Neural cell (in vitro differentiated cells): ENCODE measurements at regions not wholly inside any gene's neighbourhood (a gene's known extent, or its start where the extent isn't known, plus 50 kb on each side); places are given as distances from the start of the nearest gene placed in this dataset.

ENCODE experiments used
- H2AFZ ChIP-seq: fragments of 200-600, 300-800 bp; sonication (generic), shearing (Covaris generic); 2 replicates; pipeline ENCODE4 v1.6.0; 2014; ENCODE audit warnings: low read depth, mild to moderate bottlenecking, antibody characterized with exemption, low read length, moderate library complexity
- H3F3A ChIP-seq: fragments of 200-600 bp; shearing (Covaris generic); 2 replicates; pipeline ENCODE4 v1.6.1; 2016; ENCODE audit warnings: mild to moderate bottlenecking, moderate library complexity, mixed read lengths, antibody characterized with exemption, low read length; ENCODE audit not compliant: insufficient read depth, poor library complexity, severe bottlenecking
- H3K27ac ChIP-seq: fragments of 200-600, 300-800 bp; sonication (generic), shearing (Covaris generic); 2 replicates; pipeline ENCODE4 v1.5.1; 2014; ENCODE audit warnings: mild to moderate bottlenecking, low read length, moderate library complexity
- H3K27me3 ChIP-seq: fragments of 300-800, 200-600 bp; sonication (generic), shearing (Covaris generic); 2 replicates; pipeline ENCODE4 v1.6.0; 2014; ENCODE audit warnings: mild to moderate bottlenecking, low read depth, low read length, moderate library complexity; ENCODE audit not compliant: insufficient read depth
- H3K36me3 ChIP-seq: fragments of 300-800, 200-600 bp; sonication (generic), shearing (Covaris generic); 2 replicates; pipeline ENCODE4 v1.5.1; 2014; ENCODE audit warnings: mild to moderate bottlenecking, antibody characterized with exemption, low read length, moderate library complexity; ENCODE audit not compliant: insufficient read depth
- H3K4me2 ChIP-seq: fragments of 300-800, 200-600 bp; sonication (generic), shearing (Covaris generic); 2 replicates; pipeline ENCODE4 v1.6.0; 2014; ENCODE audit warnings: mild to moderate bottlenecking, low read length
- H3K4me3 ChIP-seq: fragments of 300-800, 200-600 bp; sonication (generic), shearing (Covaris generic); 2 replicates; pipeline ENCODE4 v1.5.1; 2014; ENCODE audit warnings: mild to moderate bottlenecking, low read length, moderate library complexity
- H3K79me2 ChIP-seq: fragments of 200-600 bp; shearing (Covaris generic); replicated peaks from 2 replicates; pipeline ENCODE4 v1.6.0; 2014; ENCODE audit warnings: mild to moderate bottlenecking, low read length, moderate library complexity; ENCODE audit not compliant: insufficient read depth
- H3K9ac ChIP-seq: fragments of 300-800, 200-600 bp; sonication (generic), shearing (Covaris generic); 2 replicates; pipeline ENCODE4 v1.6.1; 2016; ENCODE audit warnings: mild to moderate bottlenecking, low read length, mixed read lengths
- H3K9me2 ChIP-seq: fragments of 200-600 bp; shearing (Covaris generic); 2 replicates; pipeline ENCODE4 v1.6.1; 2016; ENCODE audit warnings: mild to moderate bottlenecking, low read length, mixed read lengths; ENCODE audit not compliant: insufficient read depth
- H3K9me3 ChIP-seq: fragments of 200-600, 300-800 bp; sonication (generic), shearing (Covaris generic); 2 replicates; pipeline ENCODE4 v1.6.1; 2016; ENCODE audit warnings: mild to moderate bottlenecking, mixed run types, low read length, moderate library complexity, mixed read lengths
- H4K20me1 ChIP-seq: fragments of 200-600 bp; shearing (Covaris generic); 2 replicates; pipeline ENCODE4 v1.6.1; 2016; ENCODE audit warnings: mild to moderate bottlenecking, mixed run types; ENCODE audit not compliant: insufficient read depth
- EP300 ChIP-seq: fragments of 450-650 bp; conservative IDR thresholded peaks from 2 replicates; pipeline ENCODE4 v1.6.1; 2014; ENCODE audit warnings: antibody characterized with exemption, mild to moderate bottlenecking, moderate library complexity; ENCODE audit not compliant: poor library complexity, severe bottlenecking
- EZH2 ChIP-seq: fragments of 200-600, 300-800 bp; shearing (Covaris generic), sonication (generic); IDR thresholded peaks from 2 replicates; pipeline ENCODE4 v1.6.1; 2014; ENCODE audit warnings: antibody characterized with exemption, low read length, borderline replicate concordance, mild to moderate bottlenecking; ENCODE audit not compliant: insufficient read depth, poor library complexity, severe bottlenecking
- MXI1 ChIP-seq: fragments of 450-650 bp; conservative IDR thresholded peaks from 2 replicates; pipeline ENCODE4 v1.6.1; 2014; ENCODE audit warnings: antibody characterized with exemption, mild to moderate bottlenecking; ENCODE audit not compliant: poor library complexity, severe bottlenecking
- POLR2AphosphoS5 ChIP-seq: IDR thresholded peaks from 2 replicates; pipeline ENCODE4 v1.6.1; 2012
- RAD21 ChIP-seq: fragments of 450-650 bp; conservative IDR thresholded peaks from 2 replicates; pipeline ENCODE4 v1.6.1; 2014; ENCODE audit warnings: antibody characterized with exemption, mild to moderate bottlenecking, moderate library complexity
- SMC3 ChIP-seq: fragments of 450-650 bp; conservative IDR thresholded peaks from 2 replicates; pipeline ENCODE4 v1.6.1; 2014; ENCODE audit warnings: antibody characterized with exemption, mild to moderate bottlenecking, moderate library complexity; ENCODE audit not compliant: poor library complexity
- TAF1 ChIP-seq: IDR thresholded peaks from 2 replicates; pipeline ENCODE4 v1.6.1; 2012; ENCODE audit warnings: low read depth
- TF ChIP-seq, protein P1 (sequence below): fragments of 450-650 bp; IDR thresholded peaks from 2 replicates; pipeline ENCODE4 v1.5.1; 2014; ENCODE audit warnings: antibody characterized with exemption, mild to moderate bottlenecking, moderate library complexity; ENCODE audit not compliant: poor library complexity, severe bottlenecking
- TF ChIP-seq, protein P2 (sequence below): IDR thresholded peaks from 2 replicates; pipeline ENCODE4 v1.6.1; 2012; ENCODE audit warnings: borderline replicate concordance

DNA sequence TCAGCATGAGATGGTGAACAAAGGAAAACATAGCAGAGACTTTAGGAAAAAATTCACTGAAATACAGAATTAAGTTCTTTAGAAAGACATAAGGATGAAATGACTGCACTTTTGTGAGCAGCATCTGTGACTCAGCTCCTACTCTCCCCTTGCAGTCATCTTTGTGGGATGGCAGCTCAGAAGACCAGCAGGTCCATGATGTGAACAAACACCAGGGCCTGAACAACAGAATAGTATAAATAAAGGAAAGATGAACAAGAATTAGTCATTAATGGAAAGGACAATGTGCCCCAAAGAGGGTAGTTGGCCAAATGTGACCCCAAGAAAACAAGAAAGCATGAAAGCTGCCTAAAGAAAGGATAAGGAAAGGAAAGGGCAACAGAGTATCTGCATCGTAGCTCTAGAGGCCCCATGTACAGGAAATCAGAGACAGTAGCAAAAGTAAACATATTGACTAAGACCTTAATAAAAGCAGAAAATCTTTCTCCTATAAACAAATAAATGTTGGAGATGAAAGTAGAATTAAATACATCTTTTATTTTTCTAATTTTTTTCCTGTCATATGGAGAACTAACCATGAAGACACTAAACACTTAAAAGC lies 318.0 kb downstream of the ZEB2 start:
- Histone ChIP-seq H3K9ac (no peak overlapping the region), H3F3A (no peaks in the 10 kb centered on the region), H3K27ac (no peak overlapping the region), H3K4me3 (no peak overlapping the region), H3K27me3 (no peaks in the 10 kb centered on the region), H3K4me2 (no peak overlapping the region), H3K36me3 (peaks cover 4% of the 10 kb centered on the region), H4K20me1 (no peaks in the 10 kb centered on the region), H3K9me3 (no peaks in the 10 kb centered on the region), H3K9me2 (no peaks in the 10 kb centered on the region), H2AFZ (no peak overlapping the region), H3K79me2 (no peaks in the 10 kb centered on the region)
- TF ChIP-seq MXI1 (no peak), TAF1 (no peak)
- TF ChIP-seq, protein P1, sequence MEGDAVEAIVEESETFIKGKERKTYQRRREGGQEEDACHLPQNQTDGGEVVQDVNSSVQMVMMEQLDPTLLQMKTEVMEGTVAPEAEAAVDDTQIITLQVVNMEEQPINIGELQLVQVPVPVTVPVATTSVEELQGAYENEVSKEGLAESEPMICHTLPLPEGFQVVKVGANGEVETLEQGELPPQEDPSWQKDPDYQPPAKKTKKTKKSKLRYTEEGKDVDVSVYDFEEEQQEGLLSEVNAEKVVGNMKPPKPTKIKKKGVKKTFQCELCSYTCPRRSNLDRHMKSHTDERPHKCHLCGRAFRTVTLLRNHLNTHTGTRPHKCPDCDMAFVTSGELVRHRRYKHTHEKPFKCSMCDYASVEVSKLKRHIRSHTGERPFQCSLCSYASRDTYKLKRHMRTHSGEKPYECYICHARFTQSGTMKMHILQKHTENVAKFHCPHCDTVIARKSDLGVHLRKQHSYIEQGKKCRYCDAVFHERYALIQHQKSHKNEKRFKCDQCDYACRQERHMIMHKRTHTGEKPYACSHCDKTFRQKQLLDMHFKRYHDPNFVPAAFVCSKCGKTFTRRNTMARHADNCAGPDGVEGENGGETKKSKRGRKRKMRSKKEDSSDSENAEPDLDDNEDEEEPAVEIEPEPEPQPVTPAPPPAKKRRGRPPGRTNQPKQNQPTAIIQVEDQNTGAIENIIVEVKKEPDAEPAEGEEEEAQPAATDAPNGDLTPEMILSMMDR: no peak

DNA sequence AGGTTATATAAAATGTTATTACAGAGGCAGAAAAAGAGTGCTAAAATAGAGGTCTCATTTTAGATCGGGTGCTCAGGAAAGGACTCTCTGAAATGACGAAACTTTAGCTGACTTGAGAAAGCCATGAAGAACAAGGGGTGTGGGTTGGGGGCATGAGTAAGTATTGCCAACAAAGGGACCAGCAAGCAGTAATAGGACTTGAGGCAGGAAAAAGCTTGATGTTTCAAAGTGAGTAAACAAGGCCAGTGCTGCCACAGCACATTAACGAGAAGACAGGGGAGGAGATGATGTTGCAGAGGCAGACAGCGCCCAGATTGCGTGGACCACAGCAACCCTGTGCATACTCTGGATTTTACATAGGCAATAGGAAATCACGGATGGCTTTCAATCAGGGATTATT lies 318.8 kb downstream of the ZEB2 start:
- H4K20me1 ChIP-seq: no peaks in the 10 kb centered on the region
- no peak overlapping the region for H2AFZ ChIP-seq
- no peak overlapping the region for H3K4me2 ChIP-seq
- H3K9me3 ChIP-seq: no peaks in the 10 kb centered on the region
- TF ChIP-seq, protein P2, sequence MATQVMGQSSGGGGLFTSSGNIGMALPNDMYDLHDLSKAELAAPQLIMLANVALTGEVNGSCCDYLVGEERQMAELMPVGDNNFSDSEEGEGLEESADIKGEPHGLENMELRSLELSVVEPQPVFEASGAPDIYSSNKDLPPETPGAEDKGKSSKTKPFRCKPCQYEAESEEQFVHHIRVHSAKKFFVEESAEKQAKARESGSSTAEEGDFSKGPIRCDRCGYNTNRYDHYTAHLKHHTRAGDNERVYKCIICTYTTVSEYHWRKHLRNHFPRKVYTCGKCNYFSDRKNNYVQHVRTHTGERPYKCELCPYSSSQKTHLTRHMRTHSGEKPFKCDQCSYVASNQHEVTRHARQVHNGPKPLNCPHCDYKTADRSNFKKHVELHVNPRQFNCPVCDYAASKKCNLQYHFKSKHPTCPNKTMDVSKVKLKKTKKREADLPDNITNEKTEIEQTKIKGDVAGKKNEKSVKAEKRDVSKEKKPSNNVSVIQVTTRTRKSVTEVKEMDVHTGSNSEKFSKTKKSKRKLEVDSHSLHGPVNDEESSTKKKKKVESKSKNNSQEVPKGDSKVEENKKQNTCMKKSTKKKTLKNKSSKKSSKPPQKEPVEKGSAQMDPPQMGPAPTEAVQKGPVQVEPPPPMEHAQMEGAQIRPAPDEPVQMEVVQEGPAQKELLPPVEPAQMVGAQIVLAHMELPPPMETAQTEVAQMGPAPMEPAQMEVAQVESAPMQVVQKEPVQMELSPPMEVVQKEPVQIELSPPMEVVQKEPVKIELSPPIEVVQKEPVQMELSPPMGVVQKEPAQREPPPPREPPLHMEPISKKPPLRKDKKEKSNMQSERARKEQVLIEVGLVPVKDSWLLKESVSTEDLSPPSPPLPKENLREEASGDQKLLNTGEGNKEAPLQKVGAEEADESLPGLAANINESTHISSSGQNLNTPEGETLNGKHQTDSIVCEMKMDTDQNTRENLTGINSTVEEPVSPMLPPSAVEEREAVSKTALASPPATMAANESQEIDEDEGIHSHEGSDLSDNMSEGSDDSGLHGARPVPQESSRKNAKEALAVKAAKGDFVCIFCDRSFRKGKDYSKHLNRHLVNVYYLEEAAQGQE: no peak
- TF ChIP-seq SMC3 (no peak), POLR2AphosphoS5 (no peak), EP300 (no peak), MXI1 (no peak), RAD21 (no peak), EZH2 (no peak), TAF1 (no peak)
- TF ChIP-seq, protein P1: no peak
- H3F3A ChIP-seq: no peaks in the 10 kb centered on the region
- no peaks in the 10 kb centered on the region for H3K79me2 ChIP-seq
- no peak overlapping the region for H3K27ac ChIP-seq
- H3K36me3 ChIP-seq: peaks cover 4% of the 10 kb centered on the region
- no peak overlapping the region for H3K9ac ChIP-seq
- H3K9me2 ChIP-seq: no peaks in the 10 kb centered on the region
- H3K4me3 ChIP-seq: no peak overlapping the region
- no peaks in the 10 kb centered on the region for H3K27me3 ChIP-seq
